Left lung (tissue), 4 donors: ENCODE measurements at regions not wholly inside any gene's neighbourhood (a gene's known extent, or its start where the extent isn't known, plus 50 kb on each side); places are given as distances from the start of the nearest gene placed in this dataset.

Experiments
- ATAC-seq: fragments of 200-7000 bp; cut with Tn5 transposase; one replicate; pipeline ENCODE4 v1.9.1; 2020; ENCODE audit warnings: moderate library complexity
- DNase-seq, 4 donors: peaks; one replicate each; pipeline ENCODE4 v3.0.0-alpha.2; 2013 to 2020
- H3K27ac ChIP-seq, 2 donors: fragments of 200-600 bp; sonication (generic) in 1 of 2; one replicate each; pipeline versions ENCODE4 v1.5.0 to v1.8.0; 2020 to 2021
- H3K27me3 ChIP-seq, 2 donors: fragments of 200-600 bp; sonication (generic) in 1 of 2; one replicate each; pipeline versions ENCODE4 v1.5.0 to v1.8.0; 2020 to 2021
- H3K36me3 ChIP-seq, 2 donors: fragments of 200-600 bp; sonication (generic) in 1 of 2; one replicate each; pipeline versions ENCODE4 v1.5.0 to v1.8.0; 2020 to 2021
- H3K4me1 ChIP-seq, 2 donors: fragments of 200-600 bp; one replicate each; pipeline ENCODE4 v1.8.0; 2021
- H3K4me3 ChIP-seq, 2 donors: fragments of 200-600 bp; sonication (generic) in 1 of 2; one replicate each; pipeline versions ENCODE4 v1.5.0 to v1.8.0; 2020 to 2021; ENCODE audit warnings: mild to moderate bottlenecking in 1 of 2
- H3K9me3 ChIP-seq, 2 donors: fragments of 200-600 bp; sonication (generic) in 1 of 2; one replicate each; pipeline versions ENCODE4 v1.5.0 to v1.8.0; 2020 to 2021
- CTCF ChIP-seq, 2 donors: fragments of 200-600 bp; sonication (generic) in 1 of 2; IDR thresholded peaks; one replicate each; pipeline versions ENCODE4 v1.5.0 to v1.8.0; 2021; ENCODE audit warnings: antibody characterized with exemption in 2 of 2
- intact Hi-C, 2 donors: fragments of 100-400 bp; cut with DNase I; formaldehyde crosslinking; loops; one replicate each; pipeline versions ENCODE4 v1.11.2 to v1.14.2; 2022
- donor health status: DM: no; HTN: yes; CAD: no.
- donor health status: DM: no; HTN: no; CAD: no.

- ATAC-seq: peak; percentile 68
Observed at GRCh38 chrX:74251006-74251930, 52.7 kb upstream of the ZCCHC13 start.

GRCh38 chrX:74250574-74250973, 53.4 kb upstream of the ZCCHC13 start:
- no peak overlapping the region for H3K4me3 ChIP-seq
- ATAC-seq (peak; percentile 14), DNase-seq (no peak)
- TF ChIP-seq CTCF (IDR thresholded peaks at IDR 0.05): no peak
- H3K27me3 ChIP-seq: peaks cover 0 to 5% of the 10 kb centered on the region in 2 donors
- peak overlapping the region; percentile 22 to 80 for H3K27ac ChIP-seq
- no peaks in the 10 kb centered on the region for H3K9me3 ChIP-seq
- no peaks in the 10 kb centered on the region for H3K36me3 ChIP-seq
- intact Hi-C loops: no loop called here
- H3K4me1 ChIP-seq: peaks cover 6 to 21% of the 10 kb centered on the region in 2 donors

More at GRCh38 chrX:74251006-74251930, 52.7 kb upstream of the ZCCHC13 start:
- Histone ChIP-seq H3K27ac (peak overlapping the region; percentile 22 to 80), H3K4me1 (peaks cover 6 to 21% of the 10 kb centered on the region in 2 donors), H3K27me3 (peaks cover 0 to 5% of the 10 kb centered on the region in 2 donors), H3K36me3 (peaks cover 0 to 4% of the 10 kb centered on the region in 2 donors), H3K4me3 (no peak overlapping the region), H3K9me3 (no peaks in the 10 kb centered on the region)
- no peak for DNase-seq
- intact Hi-C loops: no loop called here
- TF ChIP-seq CTCF (IDR thresholded peaks at IDR 0.05): no peak

GRCh38 chrX:74249963-74250362, 54.0 kb upstream of the ZCCHC13 start:
- ATAC-seq: no peak
- Histone ChIP-seq H3K4me1 (peaks cover 6 to 21% of the 10 kb centered on the region in 2 donors), H3K27ac (peak overlapping the region; percentile 22 to 80), H3K27me3 (peaks cover 0 to 5% of the 10 kb centered on the region in 2 donors), H3K9me3 (no peaks in the 10 kb centered on the region), H3K4me3 (no peak overlapping the region), H3K36me3 (no peaks in the 10 kb centered on the region)
- DNase-seq: no peak
- TF ChIP-seq CTCF (IDR thresholded peaks at IDR 0.05): no peak
- intact Hi-C loops: no loop called here

GRCh38 chrX:74248889-74249288, 55.1 kb upstream of the ZCCHC13 start:
- no peak for TF ChIP-seq CTCF (IDR thresholded peaks at IDR 0.05)
- intact Hi-C loops: no loop called here
- Histone ChIP-seq H3K27ac (peak overlapping the region in 1 of 2 donors; percentile 30), H3K9me3 (no peaks in the 10 kb centered on the region), H3K27me3 (no peaks in the 10 kb centered on the region), H3K36me3 (no peaks in the 10 kb centered on the region), H3K4me1 (peaks cover 6 to 21% of the 10 kb centered on the region in 2 donors), H3K4me3 (no peak overlapping the region)
- DNase-seq (peak in 1 of 4 donors; percentile 14), ATAC-seq (peak; percentile 73)

- Histone ChIP-seq H3K27ac (no peak overlapping the region), H3K36me3 (no peaks in the 10 kb centered on the region), H3K4me3 (no peak overlapping the region), H3K4me1 (peaks cover 6 to 21% of the 10 kb centered on the region in 2 donors), H3K27me3 (no peaks in the 10 kb centered on the region), H3K9me3 (no peaks in the 10 kb centered on the region)
- no peak for TF ChIP-seq CTCF (IDR thresholded peaks at IDR 0.05)
- DNase-seq (no peak), ATAC-seq (no peak)
- intact Hi-C loops: no loop called here
Observed at GRCh38 chrX:74246524-74246923, 57.5 kb upstream of the ZCCHC13 start.
